Lower leg skin (tissue), 4 donors: ENCODE measurements at regions not wholly inside any gene's neighbourhood (a gene's known extent, or its start where the extent isn't known, plus 50 kb on each side); places are given as distances from the start of the nearest gene placed in this dataset.

Experiments used
- DNase-seq, 2 donors: peaks; one replicate each; pipeline ENCODE4 v3.0.0-alpha.2; 2019; ENCODE audit warnings: low spot score in 2 of 2
- H3K4me3 ChIP-seq: fragments of 200-600 bp; sonication (generic); 2 replicates; pipeline ENCODE4 v1.5.1; 2017; ENCODE audit warnings: mild to moderate bottlenecking, low read depth; ENCODE audit not compliant: poor library complexity, severe bottlenecking
- POLR2A ChIP-seq, 2 donors: fragments of 450-650 bp; IDR thresholded peaks; one replicate each; pipeline ENCODE4 v1.6.1; 2016 to 2017; ENCODE audit warnings: antibody characterized with exemption in 2 of 2, mild to moderate bottlenecking in 1 of 2, moderate library complexity in 1 of 2
- WGBS, 2 donors: methylation state at CpG; one replicate each; pipeline ENCODE4 v1.1.5; 2018; 5-methylcytosine and 5-hydroxymethylcytosine counted together
- intact Hi-C: fragments of 100-400 bp; cut with DNase I; formaldehyde crosslinking; loops from one replicate; pipeline ENCODE4 v1.15.0; 2023; ENCODE audit warnings: low total_unique reads
- TF ChIP-seq, protein P1 (sequence below), 3 donors: fragments of 450-650 bp; IDR thresholded peaks; one replicate each; pipeline ENCODE4 v1.5.1; 2016; ENCODE audit warnings: antibody characterized with exemption in 3 of 3, mild to moderate bottlenecking in 3 of 3, moderate library complexity in 2 of 3

- no peak for DNase-seq
- 74 to 93% methylated on average over 3 of the region's 3 CpGs for WGBS, 2 donors
- H3K4me3 ChIP-seq = no peak overlapping the region
- TF ChIP-seq, protein P1, sequence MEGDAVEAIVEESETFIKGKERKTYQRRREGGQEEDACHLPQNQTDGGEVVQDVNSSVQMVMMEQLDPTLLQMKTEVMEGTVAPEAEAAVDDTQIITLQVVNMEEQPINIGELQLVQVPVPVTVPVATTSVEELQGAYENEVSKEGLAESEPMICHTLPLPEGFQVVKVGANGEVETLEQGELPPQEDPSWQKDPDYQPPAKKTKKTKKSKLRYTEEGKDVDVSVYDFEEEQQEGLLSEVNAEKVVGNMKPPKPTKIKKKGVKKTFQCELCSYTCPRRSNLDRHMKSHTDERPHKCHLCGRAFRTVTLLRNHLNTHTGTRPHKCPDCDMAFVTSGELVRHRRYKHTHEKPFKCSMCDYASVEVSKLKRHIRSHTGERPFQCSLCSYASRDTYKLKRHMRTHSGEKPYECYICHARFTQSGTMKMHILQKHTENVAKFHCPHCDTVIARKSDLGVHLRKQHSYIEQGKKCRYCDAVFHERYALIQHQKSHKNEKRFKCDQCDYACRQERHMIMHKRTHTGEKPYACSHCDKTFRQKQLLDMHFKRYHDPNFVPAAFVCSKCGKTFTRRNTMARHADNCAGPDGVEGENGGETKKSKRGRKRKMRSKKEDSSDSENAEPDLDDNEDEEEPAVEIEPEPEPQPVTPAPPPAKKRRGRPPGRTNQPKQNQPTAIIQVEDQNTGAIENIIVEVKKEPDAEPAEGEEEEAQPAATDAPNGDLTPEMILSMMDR (IDR thresholded peaks at IDR 0.05) = no peak
- no peak for TF ChIP-seq POLR2A (IDR thresholded peaks at IDR 0.05)
- intact Hi-C loops = no loop called here
These were observed 812.3 kb downstream of the ADGRL2 start for GRCh38 chr1:82612986-82613385.

- 75 to 83% methylated on average over 1 of the region's 1 CpG for WGBS, 2 donors
- DNase-seq = no peak
- TF ChIP-seq, protein P1 (IDR thresholded peaks at IDR 0.05) = no peak
- no peak for TF ChIP-seq POLR2A (IDR thresholded peaks at IDR 0.05)
- intact Hi-C loops = no loop called here
- no peak overlapping the region for H3K4me3 ChIP-seq
These were observed 805.8 kb downstream of the ADGRL2 start for GRCh38 chr1:82606546-82606945.

DNA sequence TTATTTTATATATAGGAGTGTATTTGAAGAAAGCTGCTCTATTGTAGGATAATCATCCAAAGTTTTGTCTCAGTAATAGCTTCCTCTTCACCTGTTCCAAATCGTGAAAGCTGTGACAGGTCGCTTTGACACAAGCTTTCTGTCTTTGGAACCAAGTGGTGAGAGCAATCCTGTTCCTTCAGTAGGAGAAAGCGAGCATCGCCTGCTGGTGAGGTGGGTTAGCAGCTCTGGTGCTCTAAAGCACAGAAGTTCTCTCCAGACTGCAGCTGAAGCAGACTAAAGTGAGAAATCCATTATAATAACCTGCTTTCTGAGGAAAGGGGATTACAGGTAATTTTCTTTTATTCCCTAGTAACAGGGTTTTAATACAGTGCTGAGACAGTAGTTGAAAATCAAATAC lies 803.8 kb downstream of the ADGRL2 start:
- intact Hi-C loops = no loop called here
- WGBS, 2 donors = 82 to 84% methylated on average over 4 of the region's 4 CpGs
- DNase-seq = no peak
- TF ChIP-seq, protein P1 (IDR thresholded peaks at IDR 0.05) = no peak
- TF ChIP-seq POLR2A (IDR thresholded peaks at IDR 0.05) = no peak
- no peak overlapping the region for H3K4me3 ChIP-seq

GRCh38 chr1:82600314-82600713 lies 799.6 kb downstream of the ADGRL2 start:
- TF ChIP-seq POLR2A (IDR thresholded peaks at IDR 0.05) = no peak
- TF ChIP-seq, protein P1 (IDR thresholded peaks at IDR 0.05) = no peak
- no peak overlapping the region for H3K4me3 ChIP-seq
- intact Hi-C loops = no loop called here
- no peak for DNase-seq

DNA sequence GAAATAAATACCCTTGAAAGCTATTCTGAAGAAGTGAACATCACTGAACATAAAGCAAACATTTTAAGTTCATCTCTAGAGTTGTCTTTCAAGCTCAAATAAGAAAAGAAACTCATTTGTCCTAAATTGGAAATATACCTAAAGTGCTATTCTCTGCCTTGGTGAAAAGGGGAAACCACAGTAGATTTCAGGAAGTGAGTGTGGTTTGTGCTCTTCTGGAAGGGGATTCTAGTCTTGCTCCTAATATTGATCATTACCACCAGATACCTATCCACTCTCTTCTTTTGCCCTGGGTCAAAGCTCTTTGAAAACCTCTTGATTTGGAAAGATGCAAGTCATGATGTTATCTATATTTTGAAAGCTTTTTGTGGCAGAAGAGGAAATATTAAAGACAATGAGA lies 798.1 kb downstream of the ADGRL2 start:
- no peak for DNase-seq
- TF ChIP-seq, protein P1 (IDR thresholded peaks at IDR 0.05) = no peak
- no peak for TF ChIP-seq POLR2A (IDR thresholded peaks at IDR 0.05)
- intact Hi-C loops = no loop called here
- H3K4me3 ChIP-seq = no peak overlapping the region

DNA sequence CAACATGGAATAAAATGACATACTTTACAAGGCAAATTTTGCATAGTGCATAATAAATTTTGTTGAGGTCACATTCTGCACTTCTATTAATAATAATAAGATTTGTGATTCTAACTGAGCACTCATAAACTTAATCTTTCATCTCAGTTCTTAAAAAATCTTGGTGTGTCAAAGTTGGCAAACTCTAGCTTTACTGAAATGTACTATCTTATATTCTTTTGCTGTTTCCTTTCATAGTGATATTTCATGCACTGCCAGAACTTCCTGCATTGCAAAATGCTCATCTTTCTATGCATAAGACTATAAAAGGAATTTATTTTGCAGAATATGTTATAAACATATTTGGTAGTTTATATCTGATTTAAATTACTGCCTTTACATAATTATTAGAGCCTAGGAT lies 797.6 kb downstream of the ADGRL2 start:
- no peak for TF ChIP-seq POLR2A (IDR thresholded peaks at IDR 0.05)
- TF ChIP-seq, protein P1 (IDR thresholded peaks at IDR 0.05) = no peak
- no peak for DNase-seq
- intact Hi-C loops = no loop called here

More for the DNA sequence above, 797.6 kb downstream of the ADGRL2 start:
- no peak overlapping the region for H3K4me3 ChIP-seq
